NCI-H2196 treated with DMSO at 0.1 percent for 48 hours (cell line): ENCODE measurements at regions not wholly inside any gene's neighbourhood (a gene's known extent, or its start where the extent isn't known, plus 50 kb on each side); places are given as distances from the start of the nearest gene placed in this dataset.

ENCODE experiments used
- DNase-seq: peaks from one replicate; lab custom pipeline; 2025; ENCODE audit not compliant: unreplicated experiment; lab: John Stamatoyannopoulos, UW

GRCh38 chr2:220269367-220269766 is 641.9 kb downstream of the SLC4A3 start:
- DNase-seq = no peak

- DNase-seq = no peak
Observed at GRCh38 chr2:220270481-220271070, 643.1 kb downstream of the SLC4A3 start.

DNA sequence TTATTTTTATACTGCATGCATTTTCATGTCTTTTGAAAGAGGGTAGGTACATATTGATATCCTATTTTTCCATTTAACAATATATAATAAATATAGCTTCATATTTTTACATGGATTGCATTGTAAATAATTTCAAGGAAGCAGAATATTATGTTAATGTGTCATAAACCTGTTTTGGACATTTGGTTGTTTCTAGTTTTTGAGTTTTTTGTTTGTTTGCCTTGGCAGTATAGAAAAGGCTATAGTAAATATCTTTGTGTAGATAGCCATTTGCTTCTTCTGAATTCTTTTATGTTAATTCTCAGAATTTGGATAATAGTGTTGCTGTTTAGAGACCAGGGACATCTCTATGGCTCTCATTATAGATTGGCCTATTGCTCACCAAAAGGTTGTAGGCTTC is 645.2 kb downstream of the SLC4A3 start:
- no peak for DNase-seq

GRCh38 chr2:220273082-220273481 is 645.7 kb downstream of the SLC4A3 start:
- DNase-seq = no peak

- DNase-seq = no peak
Observed at GRCh38 chr2:220275454-220275853, 648.0 kb downstream of the SLC4A3 start.

GRCh38 chr2:220276741-220277444 is 649.5 kb downstream of the SLC4A3 start:
- DNase-seq = no peak

GRCh38 chr2:220277445-220277975 is 650.1 kb downstream of the SLC4A3 start:
- no peak for DNase-seq

DNA sequence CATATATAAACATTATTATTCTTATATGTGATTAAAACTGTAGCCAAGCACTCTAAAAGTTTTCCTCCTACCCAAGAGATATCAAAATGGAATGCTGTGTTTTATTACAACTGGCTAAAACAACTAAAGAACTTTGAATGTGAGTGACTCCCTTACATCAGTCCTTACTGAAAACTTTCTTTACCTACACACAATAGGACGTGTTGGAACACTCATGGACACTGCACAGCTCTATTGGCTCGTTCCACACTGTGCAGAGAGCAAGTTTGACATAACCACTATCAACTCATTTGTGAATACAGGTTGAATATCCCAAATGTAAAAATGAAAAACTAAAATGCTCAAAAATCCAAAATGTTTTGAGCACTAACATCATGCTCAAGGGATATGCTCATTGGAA is 650.6 kb downstream of the SLC4A3 start:
- DNase-seq = no peak

- no peak for DNase-seq
Observed at GRCh38 chr2:220279372-220279771, 651.9 kb downstream of the SLC4A3 start.

- DNase-seq = no peak
Observed at GRCh38 chr2:220279840-220280239, 652.4 kb downstream of the SLC4A3 start.

- DNase-seq = no peak
Observed at GRCh38 chr2:220280736-220281135, 653.3 kb downstream of the SLC4A3 start.

- no peak for DNase-seq
Observed at GRCh38 chr2:220281771-220282170, 654.3 kb downstream of the SLC4A3 start.

GRCh38 chr2:220282236-220282635 is 654.8 kb downstream of the SLC4A3 start:
- DNase-seq = no peak

DNA sequence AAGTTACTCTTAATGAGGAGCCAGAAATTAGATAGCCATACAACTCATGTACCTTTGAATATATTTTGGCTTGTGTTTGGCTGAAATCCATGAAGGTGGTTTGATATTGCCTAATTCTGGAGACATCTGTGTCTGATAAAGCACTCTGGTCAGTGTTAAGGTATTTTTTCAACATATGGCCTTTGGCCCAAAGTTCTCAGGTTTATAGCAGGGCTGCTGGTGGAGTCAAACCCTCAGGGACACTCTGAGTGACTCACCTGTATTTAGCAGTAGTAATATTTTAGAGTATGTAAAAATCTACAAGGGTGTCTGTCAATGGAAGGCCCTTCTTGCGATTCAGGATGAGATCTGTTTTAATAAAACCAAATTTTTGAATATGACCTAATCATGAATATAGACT is 666.5 kb downstream of the SLC4A3 start:
- no peak for DNase-seq

GRCh38 chr2:220296174-220296573 is 668.7 kb downstream of the SLC4A3 start:
- DNase-seq = no peak

DNA sequence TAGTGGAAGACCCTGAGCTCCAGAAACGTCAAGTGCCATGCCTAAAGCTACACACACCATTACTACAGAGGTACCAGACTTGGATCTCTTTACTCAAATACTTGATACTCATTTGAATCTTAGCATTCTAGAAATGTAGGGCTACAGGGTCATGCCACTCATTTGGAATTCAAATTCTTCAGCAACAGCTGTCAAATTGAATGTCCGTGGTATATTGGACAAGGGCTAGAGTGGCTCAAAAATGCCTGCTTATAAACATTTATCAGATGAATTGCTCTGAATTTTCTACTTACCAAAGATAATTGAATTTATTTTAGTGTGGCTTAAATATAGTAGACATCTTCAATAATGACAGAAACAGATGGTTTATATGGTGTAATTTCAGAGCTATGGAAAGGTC is 669.7 kb downstream of the SLC4A3 start:
- no peak for DNase-seq

DNA sequence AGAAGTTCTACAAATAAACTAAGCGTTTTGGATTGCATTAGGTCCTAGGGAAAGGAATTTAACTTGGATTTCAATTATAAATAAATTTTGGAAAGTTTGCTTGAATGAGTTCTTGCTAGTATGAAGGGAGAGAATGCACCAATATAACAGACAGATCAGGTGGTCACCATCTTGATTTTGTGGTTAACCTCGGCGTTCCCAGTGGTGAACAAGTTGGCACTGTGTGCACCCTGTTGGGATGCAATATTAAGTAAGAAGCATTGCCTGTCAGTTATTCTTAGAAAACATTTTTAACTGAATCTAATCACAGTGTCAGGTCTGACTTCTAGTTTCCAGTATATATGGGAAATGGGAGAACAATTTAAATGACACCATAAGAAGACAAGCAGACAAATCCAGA is 673.4 kb downstream of the SLC4A3 start:
- no peak for DNase-seq

- no peak for DNase-seq
Observed at GRCh38 chr2:220302756-220303155, 675.3 kb downstream of the SLC4A3 start.

DNA sequence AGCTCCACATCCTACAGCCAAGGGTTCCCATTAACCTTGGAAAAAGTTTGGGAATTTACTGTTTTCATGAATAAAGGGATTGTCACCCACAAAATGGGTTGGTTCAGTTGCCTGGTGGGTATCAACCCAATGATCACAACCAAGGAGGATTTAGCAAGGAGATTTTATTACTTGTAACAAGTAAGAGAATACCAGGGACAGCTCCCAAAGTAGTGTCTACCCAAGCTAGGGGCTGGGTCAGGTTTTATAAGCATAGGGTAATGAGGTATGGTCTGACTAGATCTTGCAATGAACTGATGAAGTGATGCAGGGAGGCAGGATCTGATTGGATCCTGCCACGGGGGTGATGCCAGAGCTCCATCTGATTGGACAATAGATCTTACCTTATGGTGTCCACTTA is 681.8 kb downstream of the SLC4A3 start:
- no peak for DNase-seq

- no peak for DNase-seq
Observed at GRCh38 chr2:220310451-220310861, 683.0 kb downstream of the SLC4A3 start.

DNA sequence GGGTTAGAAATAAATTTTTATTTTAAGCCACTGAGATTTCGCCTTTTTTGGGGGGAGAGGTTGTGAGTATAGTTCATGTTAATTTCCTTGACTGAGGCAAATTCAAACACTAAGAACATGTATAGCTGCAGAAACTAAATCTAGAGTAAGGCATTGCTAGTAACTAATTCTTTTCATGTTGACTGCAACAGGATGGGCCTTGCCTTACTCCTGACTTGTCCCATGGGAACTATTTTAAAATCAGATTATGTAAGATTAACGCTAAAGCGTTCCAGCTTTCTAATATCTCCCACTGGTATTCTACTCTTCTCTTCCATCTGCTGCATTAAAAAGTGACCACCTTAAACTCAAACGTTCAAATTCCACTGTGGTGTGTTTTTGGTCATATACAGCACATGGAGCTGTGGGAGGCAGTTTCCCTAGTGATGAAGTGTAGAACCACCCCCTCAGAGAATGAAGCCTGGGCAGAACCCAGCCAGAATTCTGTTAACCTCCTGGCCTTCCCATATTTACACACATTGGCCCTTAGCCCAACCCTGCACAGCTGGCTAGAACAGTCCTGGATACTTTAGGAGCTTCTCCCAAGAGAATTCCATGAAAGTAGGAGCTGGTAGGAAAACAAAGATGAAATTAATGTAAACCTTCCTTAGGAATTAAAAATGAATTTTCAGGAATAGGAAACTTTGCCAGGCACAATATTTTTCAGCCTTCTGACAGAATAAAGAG is 687.8 kb downstream of the SLC4A3 start:
- DNase-seq = no peak

- DNase-seq = no peak
Observed at GRCh38 chr2:220318037-220318436, 690.6 kb downstream of the SLC4A3 start.
